Stimulated activated CD4-positive, alpha-beta T cell treated with anti-CD3 and anti-CD28 coated beads, TNF-alpha, amount 100 ng/mL, for 24 hours (primary cell): ENCODE measurements at regions not wholly inside any gene's neighbourhood (a gene's known extent, or its start where the extent isn't known, plus 50 kb on each side); places are given as distances from the start of the nearest gene placed in this dataset.
"Not testable (repeated sequence)": the region's sequence is repeated elsewhere in the genome, so short reads cannot be mapped to it uniquely, and the experiment has no call there.

Source experiments
- DNase-seq, 3 experiments: peaks; one replicate each; pipeline ENCODE4 v3.0.0-alpha.2; 2020; ENCODE audit warnings: low read depth in 3 of 3

- DNase-seq: no peak
Observed at GRCh38 chr12:62168411-62168810, 91.8 kb upstream of the USP15 start.

- no peak for DNase-seq
Observed at GRCh38 chr12:62170241-62170640, 90.0 kb upstream of the USP15 start.

GRCh38 chr12:62190689-62191490, 69.3 kb upstream of the USP15 start:
- peak in 1 of 3 experiments; percentile 18 for DNase-seq

GRCh38 chr12:62191491-62192179, 68.6 kb upstream of the USP15 start:
- peak in 1 of 3 experiments; percentile 14 for DNase-seq

- peak in 2 of 3 experiments; percentile 15 to 21 for DNase-seq
Observed at GRCh38 chr12:62192180-62192902, 67.9 kb upstream of the USP15 start.

GRCh38 chr12:62192903-62193250, 67.3 kb upstream of the USP15 start:
- DNase-seq: no peak

- no peak for DNase-seq
Observed at GRCh38 chr12:62194031-62194430, 66.2 kb upstream of the USP15 start.

GRCh38 chr12:62194616-62195015, 65.6 kb upstream of the USP15 start:
- no peak for DNase-seq

- DNase-seq: no peak
Observed at GRCh38 chr12:62196146-62196545, 64.1 kb upstream of the USP15 start.

- not testable (repeated sequence) for DNase-seq
Observed at GRCh38 chr12:62202861-62203260, 57.3 kb upstream of the USP15 start.

- no peak for DNase-seq
Observed at GRCh38 chr12:62205346-62205745, 54.9 kb upstream of the USP15 start.

- DNase-seq: no peak
Observed at GRCh38 chr12:62207248-62207647, 53.0 kb upstream of the USP15 start.
